WTC11 (cell line): ENCODE measurements at regions not wholly inside any gene's neighbourhood (a gene's known extent, or its start where the extent isn't known, plus 50 kb on each side); places are given as distances from the start of the nearest gene placed in this dataset.

Experiments used
- ATAC-seq: fragments of 200-7000 bp; cut with Tn5 transposase; 2 replicates; pipeline ENCODE4 v1.10.0; 2021; ENCODE audit warnings: mild to moderate bottlenecking, moderate library complexity
- CTCF ChIA-PET: fragments of 300-600 bp; sonication (Branson Sonifier 250); formaldehyde crosslinking; loops from one replicate; lab custom pipeline; 2021; ENCODE audit warnings: antibody characterized with exemption; lab: Charles Lee
- POLR2A ChIA-PET: fragments of 350-600 bp; sonication (Branson Sonifier 250); formaldehyde crosslinking; loops from one replicate; lab custom pipeline; 2021; ENCODE audit warnings: antibody characterized with exemption; lab: Charles Lee
- DNase-seq: peaks from one replicate; pipeline ENCODE4 v3.0.0; 2021; ENCODE audit warnings: low spot score
- H3K27ac Mint-ChIP-seq: 2 replicates; pipeline ENCODE4 v1.8.0; 2021; ENCODE audit warnings: mixed read lengths
- H3K27me3 Mint-ChIP-seq: 2 replicates; pipeline ENCODE4 v1.8.0; 2021; ENCODE audit warnings: low read depth, mild to moderate bottlenecking, moderate library complexity, mixed read lengths
- H3K36me3 Mint-ChIP-seq: 2 replicates; pipeline ENCODE4 v1.8.0; 2021; ENCODE audit warnings: mixed read lengths
- H3K4me1 Mint-ChIP-seq: 2 replicates; pipeline ENCODE4 v1.8.0; 2022; ENCODE audit warnings: mixed read lengths
- H3K4me3 Mint-ChIP-seq: 2 replicates; pipeline ENCODE4 v1.8.0; 2021; ENCODE audit warnings: mild to moderate bottlenecking, moderate library complexity, mixed read lengths
- H3K9me3 Mint-ChIP-seq: 2 replicates; pipeline ENCODE4 v1.8.0; 2021; ENCODE audit warnings: mixed read lengths
- CBFB ChIP-seq: sonication (generic); formaldehyde crosslinking; IDR thresholded peaks from 2 replicates; pipeline ENCODE4 v1.8.1; 2022; ENCODE audit warnings: mild to moderate bottlenecking, low read depth, missing genetic modification reagents
- CREB1 ChIP-seq: sonication (generic); formaldehyde crosslinking; IDR thresholded peaks from 2 replicates; pipeline ENCODE4 v1.8.0; 2023; ENCODE audit warnings: mild to moderate bottlenecking, missing genetic modification reagents
- EMX1 ChIP-seq: fragments of 250-450 bp; sonication (Bioruptor Pico); IDR thresholded peaks from 2 replicates; pipeline ENCODE4 v1.8.0; 2021; ENCODE audit warnings: mild to moderate bottlenecking
- ETV6 ChIP-seq: sonication (generic); formaldehyde crosslinking; IDR thresholded peaks from 2 replicates; pipeline ENCODE4 v1.8.1; 2022; ENCODE audit warnings: mild to moderate bottlenecking, missing genetic modification reagents
- FOXJ3 ChIP-seq: sonication (generic); formaldehyde crosslinking; IDR thresholded peaks from 2 replicates; pipeline ENCODE4 v1.9.0; 2021; ENCODE audit warnings: missing genetic modification reagents, mild to moderate bottlenecking, borderline replicate concordance
- GABPB1 ChIP-seq: sonication (generic); formaldehyde crosslinking; IDR thresholded peaks from 2 replicates; pipeline ENCODE4 v1.8.1; 2023; ENCODE audit warnings: mild to moderate bottlenecking, missing genetic modification reagents
- GRHL2 ChIP-seq: fragments of 250-450 bp; sonication (Bioruptor Pico); IDR thresholded peaks from 2 replicates; pipeline ENCODE4 v1.8.0; 2022; ENCODE audit warnings: mild to moderate bottlenecking, moderate library complexity; ENCODE audit not compliant: insufficient replicate concordance, severe bottlenecking
- MAX ChIP-seq: sonication (generic); formaldehyde crosslinking; IDR thresholded peaks from 2 replicates; pipeline ENCODE4 v1.8.0; 2022; ENCODE audit warnings: mild to moderate bottlenecking, missing genetic modification reagents
- MXD4 ChIP-seq: fragments of 250-450 bp; sonication (Bioruptor Pico); IDR thresholded peaks from 2 replicates; pipeline ENCODE4 v1.8.0; 2021; ENCODE audit warnings: mild to moderate bottlenecking, moderate library complexity, borderline replicate concordance
- NFATC4 ChIP-seq: fragments of 250-450 bp; sonication (Bioruptor Pico); IDR thresholded peaks from 2 replicates; pipeline ENCODE4 v1.9.0; 2021; ENCODE audit warnings: mild to moderate bottlenecking
- NFE2L1 ChIP-seq: sonication (generic); formaldehyde crosslinking; IDR thresholded peaks from 2 replicates; pipeline ENCODE4 v1.8.1; 2023; ENCODE audit warnings: missing genetic modification reagents
- NFYB ChIP-seq: sonication (generic); formaldehyde crosslinking; conservative IDR thresholded peaks from 2 replicates; pipeline ENCODE4 v1.8.0; 2022; ENCODE audit warnings: low read depth, missing genetic modification reagents
- OVOL2 ChIP-seq: fragments of 250-450 bp; sonication (Bioruptor Pico); IDR thresholded peaks from 2 replicates; pipeline ENCODE4 v1.9.0; 2021; ENCODE audit warnings: mild to moderate bottlenecking, borderline replicate concordance
- SMAD4 ChIP-seq: sonication (generic); formaldehyde crosslinking; IDR thresholded peaks from 2 replicates; pipeline ENCODE4 v1.8.0; 2022; ENCODE audit warnings: mild to moderate bottlenecking, missing genetic modification reagents
- TP53 ChIP-seq: sonication (generic); formaldehyde crosslinking; IDR thresholded peaks from 2 replicates; pipeline ENCODE4 v1.8.1; 2023; ENCODE audit warnings: mild to moderate bottlenecking, missing genetic modification reagents
- ZBTB43 ChIP-seq: sonication (generic); formaldehyde crosslinking; IDR thresholded peaks from 2 replicates; pipeline ENCODE4 v1.8.1; 2023; ENCODE audit warnings: mild to moderate bottlenecking, missing genetic modification reagents
- ZNF138 ChIP-seq: sonication (generic); formaldehyde crosslinking; conservative IDR thresholded peaks from 2 replicates; pipeline ENCODE4 v1.8.1; 2022; ENCODE audit warnings: mild to moderate bottlenecking, moderate library complexity, missing genetic modification reagents
- ZNF263 ChIP-seq: sonication (generic); formaldehyde crosslinking; IDR thresholded peaks from 2 replicates; pipeline ENCODE4 v1.8.1; 2022; ENCODE audit warnings: low read depth, mild to moderate bottlenecking, moderate library complexity, missing genetic modification reagents
- ZNF425 ChIP-seq: fragments of 250-450 bp; sonication (Bioruptor Pico); conservative IDR thresholded peaks from 2 replicates; pipeline ENCODE4 v1.9.0; 2021; ENCODE audit warnings: mild to moderate bottlenecking
- ZNF512 ChIP-seq: sonication (generic); formaldehyde crosslinking; IDR thresholded peaks from 2 replicates; pipeline ENCODE4 v1.8.1; 2022; ENCODE audit warnings: missing genetic modification reagents, borderline replicate concordance
- ZNF671 ChIP-seq: fragments of 250-450 bp; sonication (Bioruptor Pico); IDR thresholded peaks from 2 replicates; pipeline ENCODE4 v1.8.0; 2021; ENCODE audit warnings: mild to moderate bottlenecking
- TF ChIP-seq, protein P1 (sequence below): sonication (generic); formaldehyde crosslinking; IDR thresholded peaks from 2 replicates; pipeline ENCODE4 v1.8.1; 2023; ENCODE audit warnings: mild to moderate bottlenecking, missing genetic modification reagents, borderline replicate concordance

DNA sequence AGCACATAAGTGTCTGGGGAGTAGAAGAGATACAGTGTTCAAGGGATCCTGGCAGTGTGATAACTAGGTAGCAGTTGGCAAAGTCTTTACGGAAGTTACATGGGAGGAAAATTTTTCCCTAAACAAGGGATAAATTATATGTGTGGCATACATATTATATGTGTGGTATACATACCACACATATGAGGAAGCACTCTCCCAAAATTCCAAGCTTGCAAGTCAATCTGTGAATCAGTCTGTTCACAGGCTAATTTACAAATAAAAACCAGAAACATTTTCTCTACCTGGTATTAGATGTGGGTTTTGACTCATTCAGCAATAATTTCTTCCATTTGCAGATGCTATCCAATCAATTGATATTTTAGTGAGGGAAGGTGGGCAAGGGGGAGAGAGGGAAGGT is 110.0 kb downstream of the ISOC1 start (continued):
- no peak for TF ChIP-seq OVOL2 (CRISPR knock-in tag)
- TF ChIP-seq, all 79 proteins: peak for 0

GRCh38 chr5:129216001-129216400 is 121.5 kb downstream of the ISOC1 start:
- ChIA-PET POLR2A (no interaction called here), CTCF (no interaction called here)
- peaks cover 21% of the 10 kb centered on the region for H3K9me3 Mint-ChIP-seq
- no peaks in the 10 kb centered on the region for H3K27me3 Mint-ChIP-seq
- DNase-seq (no peak), ATAC-seq (peak; percentile 22)
- H3K4me3 Mint-ChIP-seq = no peak overlapping the region
- no peaks in the 10 kb centered on the region for H3K4me1 Mint-ChIP-seq
- H3K36me3 Mint-ChIP-seq = peaks cover 5% of the 10 kb centered on the region; the same call in 1 of the 2 replicates
- TF ChIP-seq NFATC4 (CRISPR knock-in tag) = no peak
- TF ChIP-seq ZNF425 = no peak
- TF ChIP-seq MXD4 (CRISPR knock-in tag) = no peak
- TF ChIP-seq GABPB1 (CRISPR knock-in tag) = no peak
- no peak for TF ChIP-seq MAX (CRISPR knock-in tag)
- no peak for TF ChIP-seq TP53 (CRISPR knock-in tag)
- TF ChIP-seq GRHL2 (CRISPR knock-in tag) = no peak
- TF ChIP-seq ETV6 (CRISPR knock-in tag) = no peak
- TF ChIP-seq ZNF512 (CRISPR knock-in tag) = no peak
- no peak for TF ChIP-seq ZNF671 (CRISPR knock-in tag)
- TF ChIP-seq ZNF138 (CRISPR knock-in tag) = no peak
- no peak for TF ChIP-seq NFE2L1 (CRISPR knock-in tag)
- TF ChIP-seq, all 79 proteins: peak for 0
- no peak overlapping the region for H3K27ac Mint-ChIP-seq

DNA sequence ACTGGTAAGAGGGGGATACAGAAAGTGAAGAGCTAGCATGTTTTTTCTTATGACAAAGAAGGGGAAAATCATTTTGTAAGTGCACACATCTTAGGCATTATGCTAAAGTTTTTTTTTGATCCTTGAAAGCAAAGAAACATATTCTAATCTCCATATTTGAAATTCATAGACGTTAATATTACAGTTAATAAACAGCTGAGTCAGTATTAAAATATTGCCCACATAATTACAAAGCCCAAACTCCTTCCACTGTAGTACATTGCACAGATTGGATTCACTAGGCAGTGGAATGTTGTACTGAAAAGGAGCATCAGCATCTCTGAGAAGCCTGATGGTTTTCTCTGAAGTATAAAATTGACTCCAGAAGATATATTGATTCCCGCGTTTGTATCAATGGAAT is 122.6 kb downstream of the ISOC1 start:
- H3K27me3 Mint-ChIP-seq = no peaks in the 10 kb centered on the region
- no peak for TF ChIP-seq EMX1 (CRISPR knock-in tag)
- no peak for TF ChIP-seq ZBTB43 (CRISPR knock-in tag)
- TF ChIP-seq CBFB = no peak
- TF ChIP-seq CREB1 (CRISPR knock-in tag) = no peak
- H3K4me1 Mint-ChIP-seq = no peaks in the 10 kb centered on the region
- H3K4me3 Mint-ChIP-seq = no peak overlapping the region
- H3K27ac Mint-ChIP-seq = no peak overlapping the region
- ATAC-seq (no peak), DNase-seq (no peak)
- CTCF ChIA-PET = no interaction called here
- POLR2A ChIA-PET = no interaction called here
- peaks cover 9% of the 10 kb centered on the region for H3K9me3 Mint-ChIP-seq
- no peaks in the 10 kb centered on the region for H3K36me3 Mint-ChIP-seq

DNA sequence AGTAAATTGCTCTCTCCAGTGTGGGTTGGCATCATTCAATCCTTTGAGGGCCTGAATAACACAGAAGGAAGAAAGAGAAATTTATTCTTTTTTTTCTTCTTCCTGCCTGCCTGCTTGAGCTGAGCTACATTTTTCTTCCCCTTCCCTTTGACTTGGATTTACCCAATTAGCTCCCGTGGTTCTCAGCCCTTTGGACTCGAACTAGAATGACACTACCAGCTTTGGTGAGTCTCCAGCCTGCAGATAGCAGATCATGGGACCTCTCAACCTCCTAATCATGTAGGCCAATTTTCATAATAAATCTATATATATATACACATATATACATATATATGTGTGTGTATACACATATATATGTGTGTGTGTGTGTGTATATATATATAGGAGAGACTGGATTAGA is 128.6 kb downstream of the ISOC1 start:
- H3K36me3 Mint-ChIP-seq = no peaks in the 10 kb centered on the region
- DNase-seq = no peak
- POLR2A ChIA-PET = no interaction called here
- no peak overlapping the region for H3K4me3 Mint-ChIP-seq
- no peaks in the 10 kb centered on the region for H3K9me3 Mint-ChIP-seq
- H3K4me1 Mint-ChIP-seq = no peaks in the 10 kb centered on the region
- no peak overlapping the region for H3K27ac Mint-ChIP-seq
- CTCF ChIA-PET = no interaction called here
- H3K27me3 Mint-ChIP-seq = no peaks in the 10 kb centered on the region
- ATAC-seq = no peak
- TF ChIP-seq NFE2L1 (CRISPR knock-in tag) = no peak
- TF ChIP-seq NFYB = no peak
- no peak for TF ChIP-seq SMAD4 (CRISPR knock-in tag)
- no peak for TF ChIP-seq EMX1 (CRISPR knock-in tag)
- no peak for TF ChIP-seq GABPB1 (CRISPR knock-in tag)
- TF ChIP-seq ZNF263 (CRISPR knock-in tag) = no peak
- no peak for TF ChIP-seq FOXJ3
- TF ChIP-seq, protein P1, sequence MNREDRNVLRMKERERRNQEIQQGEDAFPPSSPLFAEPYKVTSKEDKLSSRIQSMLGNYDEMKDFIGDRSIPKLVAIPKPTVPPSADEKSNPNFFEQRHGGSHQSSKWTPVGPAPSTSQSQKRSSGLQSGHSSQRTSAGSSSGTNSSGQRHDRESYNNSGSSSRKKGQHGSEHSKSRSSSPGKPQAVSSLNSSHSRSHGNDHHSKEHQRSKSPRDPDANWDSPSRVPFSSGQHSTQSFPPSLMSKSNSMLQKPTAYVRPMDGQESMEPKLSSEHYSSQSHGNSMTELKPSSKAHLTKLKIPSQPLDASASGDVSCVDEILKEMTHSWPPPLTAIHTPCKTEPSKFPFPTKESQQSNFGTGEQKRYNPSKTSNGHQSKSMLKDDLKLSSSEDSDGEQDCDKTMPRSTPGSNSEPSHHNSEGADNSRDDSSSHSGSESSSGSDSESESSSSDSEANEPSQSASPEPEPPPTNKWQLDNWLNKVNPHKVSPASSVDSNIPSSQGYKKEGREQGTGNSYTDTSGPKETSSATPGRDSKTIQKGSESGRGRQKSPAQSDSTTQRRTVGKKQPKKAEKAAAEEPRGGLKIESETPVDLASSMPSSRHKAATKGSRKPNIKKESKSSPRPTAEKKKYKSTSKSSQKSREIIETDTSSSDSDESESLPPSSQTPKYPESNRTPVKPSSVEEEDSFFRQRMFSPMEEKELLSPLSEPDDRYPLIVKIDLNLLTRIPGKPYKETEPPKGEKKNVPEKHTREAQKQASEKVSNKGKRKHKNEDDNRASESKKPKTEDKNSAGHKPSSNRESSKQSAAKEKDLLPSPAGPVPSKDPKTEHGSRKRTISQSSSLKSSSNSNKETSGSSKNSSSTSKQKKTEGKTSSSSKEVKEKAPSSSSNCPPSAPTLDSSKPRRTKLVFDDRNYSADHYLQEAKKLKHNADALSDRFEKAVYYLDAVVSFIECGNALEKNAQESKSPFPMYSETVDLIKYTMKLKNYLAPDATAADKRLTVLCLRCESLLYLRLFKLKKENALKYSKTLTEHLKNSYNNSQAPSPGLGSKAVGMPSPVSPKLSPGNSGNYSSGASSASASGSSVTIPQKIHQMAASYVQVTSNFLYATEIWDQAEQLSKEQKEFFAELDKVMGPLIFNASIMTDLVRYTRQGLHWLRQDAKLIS (CRISPR knock-in tag) = no peak
